ENCODE measurements at regions not wholly inside any gene's neighbourhood (a gene's known extent, or its start where the extent isn't known, plus 50 kb on each side); places are given as distances from the start of the nearest gene placed in this dataset.

- Histone ChIP-seq H3K9me2 (replicated peaks; ENCODE audit: control insufficient read depth, low read length) (no peaks in the 10 kb centered on the region), H3K27me3 (ENCODE audit: control insufficient read depth, low read length) (no peaks in the 10 kb centered on the region), H4K20me1 (ENCODE audit: control insufficient read depth, insufficient read depth, low read depth, low read length) (no peaks in the 10 kb centered on the region), H3K36me3 (ENCODE audit: control insufficient read depth, low read length) (no peaks in the 10 kb centered on the region), H3K4me1 (ENCODE audit: control insufficient read depth, low read length) (no peaks in the 10 kb centered on the region), H3K4me3 (ENCODE audit: low read length) (no peak overlapping the region), H3K9me3 (ENCODE audit: control insufficient read depth, insufficient read depth, low read length) (no peaks in the 10 kb centered on the region), H3F3A (ENCODE audit: control insufficient read depth, insufficient read depth) (no peaks in the 10 kb centered on the region), H3K4me2 (ENCODE audit: low read length) (no peak overlapping the region), H3K27ac (ENCODE audit: low read depth, low read length) (no peak overlapping the region), H3K79me2 (ENCODE audit: control insufficient read depth, low read length) (no peaks in the 10 kb centered on the region)
- TF ChIP-seq, protein P1, sequence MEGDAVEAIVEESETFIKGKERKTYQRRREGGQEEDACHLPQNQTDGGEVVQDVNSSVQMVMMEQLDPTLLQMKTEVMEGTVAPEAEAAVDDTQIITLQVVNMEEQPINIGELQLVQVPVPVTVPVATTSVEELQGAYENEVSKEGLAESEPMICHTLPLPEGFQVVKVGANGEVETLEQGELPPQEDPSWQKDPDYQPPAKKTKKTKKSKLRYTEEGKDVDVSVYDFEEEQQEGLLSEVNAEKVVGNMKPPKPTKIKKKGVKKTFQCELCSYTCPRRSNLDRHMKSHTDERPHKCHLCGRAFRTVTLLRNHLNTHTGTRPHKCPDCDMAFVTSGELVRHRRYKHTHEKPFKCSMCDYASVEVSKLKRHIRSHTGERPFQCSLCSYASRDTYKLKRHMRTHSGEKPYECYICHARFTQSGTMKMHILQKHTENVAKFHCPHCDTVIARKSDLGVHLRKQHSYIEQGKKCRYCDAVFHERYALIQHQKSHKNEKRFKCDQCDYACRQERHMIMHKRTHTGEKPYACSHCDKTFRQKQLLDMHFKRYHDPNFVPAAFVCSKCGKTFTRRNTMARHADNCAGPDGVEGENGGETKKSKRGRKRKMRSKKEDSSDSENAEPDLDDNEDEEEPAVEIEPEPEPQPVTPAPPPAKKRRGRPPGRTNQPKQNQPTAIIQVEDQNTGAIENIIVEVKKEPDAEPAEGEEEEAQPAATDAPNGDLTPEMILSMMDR (IDR thresholded peaks at IDR 0.05; ENCODE audit: low read depth, low read length, poor library complexity, severe bottlenecking): no peak
- no peak for TF ChIP-seq EZH2phosphoT487 (IDR thresholded peaks at IDR 0.05; ENCODE audit: borderline replicate concordance, low read length)
These were observed 435.6 kb upstream of the LRRC4C start for GRCh38 chr11:41895081-41895480.

- H3K36me3 ChIP-seq (ENCODE audit: control insufficient read depth, low read length): no peaks in the 10 kb centered on the region
- TF ChIP-seq, protein P1 (IDR thresholded peaks at IDR 0.05; ENCODE audit: low read depth, low read length, poor library complexity, severe bottlenecking): no peak
- TF ChIP-seq EZH2phosphoT487 (IDR thresholded peaks at IDR 0.05; ENCODE audit: borderline replicate concordance, low read length): no peak
- no peak overlapping the region for H3K4me2 ChIP-seq (ENCODE audit: low read length)
- no peaks in the 10 kb centered on the region for H3F3A ChIP-seq (ENCODE audit: control insufficient read depth, insufficient read depth)
- H3K4me1 ChIP-seq (ENCODE audit: control insufficient read depth, low read length): no peaks in the 10 kb centered on the region
- no peak overlapping the region for H3K27ac ChIP-seq (ENCODE audit: low read depth, low read length)
- no peaks in the 10 kb centered on the region for H4K20me1 ChIP-seq (ENCODE audit: control insufficient read depth, insufficient read depth, low read depth, low read length)
- H3K9me2 ChIP-seq (replicated peaks; ENCODE audit: control insufficient read depth, low read length): no peaks in the 10 kb centered on the region
- H3K4me3 ChIP-seq (ENCODE audit: low read length): no peak overlapping the region
- H3K79me2 ChIP-seq (ENCODE audit: control insufficient read depth, low read length): no peaks in the 10 kb centered on the region
- no peaks in the 10 kb centered on the region; the same call in 1 of the 2 replicates for H3K9me3 ChIP-seq (ENCODE audit: control insufficient read depth, insufficient read depth, low read length)
- H3K27me3 ChIP-seq (ENCODE audit: control insufficient read depth, low read length): no peaks in the 10 kb centered on the region
These were observed 438.5 kb upstream of the LRRC4C start for GRCh38 chr11:41897991-41898390.

- H3K9me2 ChIP-seq (replicated peaks; ENCODE audit: control insufficient read depth, low read length): no peaks in the 10 kb centered on the region
- H3K27me3 ChIP-seq (ENCODE audit: control insufficient read depth, low read length): no peaks in the 10 kb centered on the region
- no peaks in the 10 kb centered on the region for H3K4me1 ChIP-seq (ENCODE audit: control insufficient read depth, low read length)
- no peaks in the 10 kb centered on the region for H3F3A ChIP-seq (ENCODE audit: control insufficient read depth, insufficient read depth)
- H3K4me3 ChIP-seq (ENCODE audit: low read length): no peak overlapping the region
- no peak for TF ChIP-seq EZH2phosphoT487 (IDR thresholded peaks at IDR 0.05; ENCODE audit: borderline replicate concordance, low read length)
- TF ChIP-seq, protein P1 (IDR thresholded peaks at IDR 0.05; ENCODE audit: low read depth, low read length, poor library complexity, severe bottlenecking): no peak
- no peak overlapping the region for H3K27ac ChIP-seq (ENCODE audit: low read depth, low read length)
- H3K4me2 ChIP-seq (ENCODE audit: low read length): no peak overlapping the region
- H4K20me1 ChIP-seq (ENCODE audit: control insufficient read depth, insufficient read depth, low read depth, low read length): no peaks in the 10 kb centered on the region
- no peaks in the 10 kb centered on the region for H3K36me3 ChIP-seq (ENCODE audit: control insufficient read depth, low read length)
- H3K9me3 ChIP-seq (ENCODE audit: control insufficient read depth, insufficient read depth, low read length): no peaks in the 10 kb centered on the region; the same call in 1 of the 2 replicates
- no peaks in the 10 kb centered on the region for H3K79me2 ChIP-seq (ENCODE audit: control insufficient read depth, low read length)
These were observed 458.4 kb upstream of the LRRC4C start for GRCh38 chr11:41917900-41918299.

Data from DOHH2 (cell line).